ENCODE measurements at regions not wholly inside any gene's neighbourhood (a gene's known extent, or its start where the extent isn't known, plus 50 kb on each side); places are given as distances from the start of the nearest gene placed in this dataset.

- in situ Hi-C loops (cut with HindIII; ENCODE audit: low pct_ligation_motif_present, low pct_unique_long_range_greater_than_20kb, low sequenced_read_pairs) = no loop called here
- no peak for DNase-seq
Observed at GRCh38 chr5:121762426-121762825, 89.3 kb upstream of the FTMT start.

- in situ Hi-C loops (cut with HindIII; ENCODE audit: low pct_ligation_motif_present, low pct_unique_long_range_greater_than_20kb, low sequenced_read_pairs) = no loop called here
Observed at GRCh38 chr5:121763665-121764064, 88.0 kb upstream of the FTMT start.

GRCh38 chr5:121780406-121780805, 71.3 kb upstream of the FTMT start:
- in situ Hi-C loops (cut with HindIII; ENCODE audit: low pct_ligation_motif_present, low pct_unique_long_range_greater_than_20kb, low sequenced_read_pairs) = no loop called here
- DNase-seq = no peak

More at GRCh38 chr5:121763665-121764064, 88.0 kb upstream of the FTMT start:
- no peak for DNase-seq

GRCh38 chr5:121783700-121784099, 68.0 kb upstream of the FTMT start:
- no peak for DNase-seq
- in situ Hi-C loops (cut with HindIII; ENCODE audit: low pct_ligation_motif_present, low pct_unique_long_range_greater_than_20kb, low sequenced_read_pairs) = no loop called here

- DNase-seq = no peak
- in situ Hi-C loops (cut with HindIII; ENCODE audit: low pct_ligation_motif_present, low pct_unique_long_range_greater_than_20kb, low sequenced_read_pairs) = no loop called here
Observed at GRCh38 chr5:121793791-121794190, 57.9 kb upstream of the FTMT start.

GRCh38 chr5:121795511-121795910, 56.2 kb upstream of the FTMT start:
- in situ Hi-C loops (cut with HindIII; ENCODE audit: low pct_ligation_motif_present, low pct_unique_long_range_greater_than_20kb, low sequenced_read_pairs) = no loop called here

GRCh38 chr5:121797681-121798518, 53.8 kb upstream of the FTMT start:
- DNase-seq = no peak
- in situ Hi-C loops (cut with HindIII; ENCODE audit: low pct_ligation_motif_present, low pct_unique_long_range_greater_than_20kb, low sequenced_read_pairs) = no loop called here

More at GRCh38 chr5:121795511-121795910, 56.2 kb upstream of the FTMT start:
- no peak for DNase-seq
